ENCODE measurements at regions not wholly inside any gene's neighbourhood (a gene's known extent, or its start where the extent isn't known, plus 50 kb on each side); places are given as distances from the start of the nearest gene placed in this dataset.

GRCh38 chrX:121932688-121933087 lies 885.3 kb downstream of the GLUD2 start:
- TF ChIP-seq POLR2A (IDR thresholded peaks at IDR 0.05) (no peak), CTCF (IDR thresholded peaks at IDR 0.05) (no peak)
